ENCODE measurements at regions not wholly inside any gene's neighbourhood (a gene's known extent, or its start where the extent isn't known, plus 50 kb on each side); places are given as distances from the start of the nearest gene placed in this dataset.
"Not testable (repeated sequence)": the region's sequence is repeated elsewhere in the genome, so short reads cannot be mapped to it uniquely, and the experiment has no call there.

DNA sequence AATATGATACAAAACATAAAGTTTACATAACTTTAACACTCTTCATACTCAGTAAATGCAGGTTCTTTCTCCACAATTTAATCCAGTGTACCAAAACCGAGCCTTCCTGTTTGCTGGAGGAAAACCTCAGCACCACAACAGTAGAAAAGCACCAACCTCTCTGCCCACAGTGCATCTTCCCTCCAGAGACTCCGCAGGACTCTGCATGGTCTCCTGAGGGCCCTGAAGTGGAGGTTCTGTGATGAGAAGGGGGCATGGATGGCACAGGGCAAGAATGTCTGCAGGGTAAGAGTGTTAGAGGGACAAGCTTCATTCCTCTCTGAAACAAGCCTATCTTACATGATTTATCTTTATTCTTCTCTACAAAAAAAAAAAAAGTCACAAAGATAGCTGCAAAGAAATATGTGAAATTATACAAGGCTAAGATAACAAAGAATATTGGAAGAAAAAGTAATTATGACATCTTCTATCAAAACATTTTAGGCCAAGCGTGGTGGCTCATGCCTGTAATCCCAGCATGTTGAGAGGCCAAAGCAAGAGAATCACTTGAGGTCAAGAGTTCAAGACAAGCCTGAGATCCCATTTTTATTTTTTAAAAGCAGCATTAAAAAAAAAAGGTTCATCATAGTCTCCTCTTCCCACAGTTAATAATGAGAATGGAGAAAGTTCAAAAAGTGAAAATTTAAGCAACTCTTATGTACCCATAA lies 102.0 kb downstream of the VPREB1 start:
- DNase-seq (ENCODE audit: low read depth, low spot score): no peak

DNA sequence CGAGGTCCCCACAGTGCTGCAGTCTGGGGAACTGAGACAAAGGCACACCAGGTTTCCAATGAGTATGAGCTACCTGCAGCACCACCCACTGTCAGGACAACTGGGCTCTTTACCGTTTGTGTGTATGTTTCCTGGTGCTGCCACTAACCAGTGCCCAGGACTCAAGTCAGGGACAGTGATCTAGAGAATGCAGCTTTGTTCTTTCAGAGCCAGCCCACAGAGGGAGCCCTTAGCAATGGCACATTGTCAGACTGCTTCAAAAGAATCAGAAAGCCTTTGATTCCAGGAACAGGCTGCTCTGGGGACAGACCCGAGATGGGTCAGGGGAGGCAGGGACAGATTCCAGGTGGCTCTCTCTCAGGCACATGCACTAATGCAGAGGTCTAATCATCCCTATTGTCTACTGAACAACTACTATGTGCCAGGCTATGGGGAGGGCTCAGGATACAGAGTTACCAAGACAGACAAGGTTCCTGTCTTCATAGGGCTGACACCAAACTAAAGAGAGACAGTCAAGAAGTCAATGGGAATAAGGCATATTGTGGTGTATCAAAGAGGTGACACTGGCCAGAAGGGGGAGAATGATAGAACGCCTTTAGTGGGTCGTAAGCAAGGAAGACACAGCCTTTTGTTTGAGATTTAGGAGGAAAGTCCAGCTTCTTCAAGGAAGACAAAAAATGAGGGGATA lies 103.7 kb downstream of the VPREB1 start:
- DNase-seq (ENCODE audit: low read depth, low spot score): no peak

DNA sequence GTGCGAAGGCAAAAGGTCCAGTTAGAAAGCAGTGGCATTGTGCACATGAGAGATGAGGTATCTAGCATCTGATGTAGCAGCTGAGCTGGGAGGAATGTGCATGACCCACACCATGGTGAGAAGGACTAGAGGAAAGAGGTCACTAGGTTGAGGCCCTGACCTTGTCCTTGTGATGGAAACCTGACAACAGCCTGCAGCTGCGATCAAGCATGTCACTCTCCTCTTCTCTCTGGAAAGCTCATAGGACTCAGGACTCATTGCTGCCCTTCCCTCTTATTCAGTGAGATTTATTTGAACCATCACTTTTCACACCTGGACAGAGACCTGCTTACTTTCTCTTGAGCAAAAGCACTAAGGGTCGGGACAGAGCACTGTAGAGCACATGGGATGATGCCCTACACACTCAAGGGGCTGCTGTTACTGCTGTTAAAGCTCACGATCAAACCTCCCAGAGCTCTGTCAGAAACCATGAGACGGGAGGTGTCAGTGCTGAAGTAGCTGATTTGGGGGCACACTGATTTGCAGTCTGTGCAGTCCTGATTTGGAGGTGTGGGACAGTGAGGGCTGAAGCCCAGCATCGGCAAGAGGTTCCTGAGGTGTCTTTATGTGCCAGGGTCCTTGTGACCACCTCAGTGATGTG lies 104.3 kb downstream of the VPREB1 start:
- no peak for DNase-seq (ENCODE audit: low read depth, low spot score)

DNA sequence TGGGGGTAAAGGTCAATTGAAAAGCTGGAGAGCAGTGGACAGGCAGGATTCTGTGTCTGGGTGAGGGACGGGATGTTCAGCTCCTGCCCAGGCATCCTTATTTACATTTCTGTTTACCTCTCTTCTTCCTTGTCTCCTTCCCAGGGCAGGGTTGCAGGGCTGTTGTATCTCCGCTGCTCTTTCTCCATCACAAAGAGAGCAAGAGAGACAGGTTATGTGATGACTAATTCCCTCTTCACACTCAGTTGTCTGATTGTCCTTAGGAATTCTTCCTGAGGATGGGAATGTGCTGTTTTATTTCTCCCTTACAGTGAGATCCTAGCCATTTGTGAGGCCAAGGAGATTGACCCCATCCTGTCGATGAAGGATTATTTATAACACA lies 104.9 kb downstream of the VPREB1 start:
- DNase-seq (ENCODE audit: low read depth, low spot score): no peak

DNA sequence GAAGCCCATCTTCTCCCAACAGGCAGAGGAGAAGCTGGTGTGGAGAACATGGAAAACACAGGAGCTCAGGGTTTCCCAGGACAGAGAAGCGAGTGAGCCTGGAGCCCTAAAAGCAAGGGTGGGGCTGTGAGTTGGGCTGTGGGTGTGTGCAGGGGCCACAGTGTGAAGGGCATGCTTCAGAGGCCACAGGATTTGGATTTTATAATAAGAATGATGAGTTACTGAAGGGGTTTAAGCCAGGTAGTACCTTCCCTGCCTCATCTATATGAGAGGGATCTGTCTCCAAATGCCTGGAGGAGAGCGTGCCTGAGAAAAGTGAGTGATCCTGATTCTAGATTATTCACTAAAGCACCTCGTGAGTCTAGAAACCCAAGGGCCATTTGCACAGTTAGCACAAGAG lies 106.8 kb downstream of the VPREB1 start:
- DNase-seq (ENCODE audit: low read depth, low spot score): no peak

DNA sequence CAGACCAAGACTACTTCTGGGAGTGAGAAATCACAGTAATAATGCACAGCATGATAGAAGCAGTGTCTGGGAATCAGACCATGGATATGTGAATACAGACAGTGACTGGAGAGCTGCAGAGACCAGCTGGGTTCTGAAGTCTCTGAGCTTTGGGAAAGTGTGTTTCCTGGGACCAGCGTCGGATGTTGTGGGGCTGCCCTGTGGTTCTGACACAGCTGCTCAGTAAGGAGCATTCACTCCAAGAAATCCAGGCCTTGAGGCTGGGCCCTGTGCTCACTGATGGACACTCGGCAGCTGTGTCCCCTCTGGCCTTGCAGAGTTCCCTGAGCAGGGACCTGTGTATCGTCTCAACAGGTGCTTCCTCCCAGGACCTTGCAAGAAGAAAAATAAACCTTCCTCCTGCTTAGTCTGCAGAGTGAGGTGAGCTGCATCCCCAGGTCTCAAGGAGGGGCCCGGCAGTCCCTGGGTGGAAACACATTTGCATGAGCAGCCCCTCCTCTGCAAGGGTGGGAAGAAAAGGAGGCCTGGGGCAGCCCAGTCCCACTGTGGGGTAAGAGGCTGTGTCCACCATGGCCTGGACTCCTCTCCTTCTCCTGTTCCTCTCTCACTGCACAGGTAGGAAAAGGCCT lies 107.9 kb downstream of the VPREB1 start:
- no peak for DNase-seq (ENCODE audit: low read depth, low spot score)

DNA sequence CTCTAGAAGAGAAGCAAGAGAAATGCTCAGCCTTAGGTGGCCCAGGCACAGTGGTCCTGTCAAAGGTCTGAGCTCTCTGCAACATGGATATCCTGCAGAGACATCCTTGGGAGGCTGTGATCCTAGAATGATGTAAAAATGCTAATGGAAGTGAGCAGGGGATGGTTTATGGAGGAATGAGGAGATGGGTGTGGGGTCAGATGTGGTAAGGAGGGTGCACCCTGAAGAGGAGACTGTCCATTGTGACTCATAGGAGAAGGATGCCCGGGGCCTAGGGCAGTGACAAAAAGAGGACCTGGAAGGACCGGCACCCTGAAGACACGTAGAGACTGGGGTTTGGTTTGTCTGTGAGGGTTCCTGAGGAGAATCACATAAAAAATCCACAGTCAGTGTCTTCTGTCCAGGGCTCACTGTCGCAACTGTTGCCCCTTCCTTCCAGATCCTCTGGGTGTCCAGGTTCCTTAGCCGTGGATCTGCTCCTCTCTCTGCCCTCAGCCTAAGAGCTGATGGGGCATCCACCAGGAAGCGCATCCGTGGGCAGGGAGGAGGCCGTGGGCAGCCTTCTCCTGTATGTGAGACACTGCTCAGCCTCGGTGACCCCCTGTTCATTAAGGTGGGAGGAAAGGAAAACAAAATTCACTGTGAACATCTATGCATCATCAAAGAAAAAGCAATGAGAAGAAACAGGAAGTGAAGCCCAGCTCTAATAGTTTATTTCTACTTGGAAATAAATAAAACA lies 110.7 kb downstream of the VPREB1 start:
- DNase-seq (ENCODE audit: low read depth, low spot score): no peak

DNA sequence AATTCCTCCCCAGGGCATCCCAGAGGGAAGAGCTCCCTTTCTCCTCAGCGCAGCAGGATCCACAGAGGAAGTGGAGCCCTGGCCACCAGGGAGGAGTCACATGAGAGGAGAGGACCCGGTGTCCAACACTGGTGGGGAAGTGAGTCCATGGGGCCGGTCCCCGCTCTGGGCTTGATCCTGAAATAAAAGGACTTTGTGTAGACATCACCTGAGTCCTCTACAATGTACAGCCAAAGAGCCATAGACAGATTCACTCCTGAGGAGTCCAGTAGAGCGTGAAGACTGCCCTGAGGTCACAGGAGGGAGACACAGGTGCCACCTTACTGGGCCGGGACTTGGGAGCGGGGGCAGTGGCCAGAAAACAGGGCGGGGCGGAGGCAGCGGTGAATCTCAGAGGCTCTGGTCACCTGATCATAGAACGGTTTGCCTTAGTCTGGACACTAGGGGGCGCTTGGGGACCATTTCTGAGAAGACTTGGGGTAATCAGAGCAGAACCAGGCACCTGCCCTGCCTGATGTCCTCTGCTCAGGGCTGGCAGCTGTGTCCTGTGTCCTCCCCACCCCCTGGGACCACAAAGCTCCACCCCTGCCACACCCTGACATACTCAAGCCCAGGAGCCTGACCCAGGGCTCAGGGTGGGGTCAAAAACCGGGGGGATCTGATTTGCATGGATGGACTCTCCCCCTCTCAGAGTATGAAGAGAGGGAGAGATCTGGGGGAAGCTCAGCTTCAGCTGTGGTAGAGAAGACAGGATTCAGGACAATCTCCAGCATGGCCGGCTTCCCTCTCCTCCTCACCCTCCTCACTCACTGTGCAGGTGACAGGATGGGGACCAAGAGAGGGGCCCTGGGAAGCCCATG lies 112.7 kb downstream of the VPREB1 start:
- DNase-seq (ENCODE audit: low read depth, low spot score): peak; percentile 72

DNA sequence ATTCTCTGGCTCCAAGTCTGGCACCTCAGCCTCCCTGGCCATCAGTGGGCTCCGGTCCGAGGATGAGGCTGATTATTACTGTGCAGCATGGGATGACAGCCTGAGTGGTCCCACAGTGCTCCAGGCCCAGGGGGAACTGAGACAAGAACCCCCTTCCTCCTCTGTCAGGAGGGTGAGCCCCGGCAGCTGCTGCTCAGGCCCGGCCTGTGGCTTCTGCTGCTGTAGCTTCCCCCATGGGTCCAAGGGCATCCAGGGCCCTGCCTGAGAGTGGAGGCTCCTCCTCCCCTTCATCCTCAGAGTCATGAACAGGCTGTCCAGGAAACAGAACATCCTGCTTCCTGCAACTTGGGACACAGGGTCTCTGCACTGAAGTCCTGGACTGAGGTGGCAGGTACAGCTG lies 113.6 kb downstream of the VPREB1 start:
- DNase-seq (ENCODE audit: low read depth, low spot score): no peak

DNA sequence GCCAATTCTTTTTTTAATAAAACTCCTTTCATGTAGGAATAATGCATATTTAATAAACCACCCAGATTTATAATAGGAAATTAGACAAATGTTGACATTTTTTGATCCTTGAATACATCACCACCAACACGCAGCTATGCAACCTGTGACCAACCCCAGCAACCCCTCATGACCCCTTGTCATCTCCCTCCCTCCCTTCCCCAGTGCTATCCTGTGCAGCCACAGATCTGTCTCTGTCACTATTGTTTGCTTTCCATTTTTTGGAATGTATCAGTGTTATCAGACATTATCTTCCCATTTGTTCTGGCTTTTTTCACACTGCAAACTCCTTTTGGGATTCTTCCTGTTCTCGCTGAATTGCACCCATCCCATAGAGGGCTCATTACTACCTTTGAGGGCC lies 114.1 kb downstream of the VPREB1 start:
- no peak for DNase-seq (ENCODE audit: low read depth, low spot score)

DNA sequence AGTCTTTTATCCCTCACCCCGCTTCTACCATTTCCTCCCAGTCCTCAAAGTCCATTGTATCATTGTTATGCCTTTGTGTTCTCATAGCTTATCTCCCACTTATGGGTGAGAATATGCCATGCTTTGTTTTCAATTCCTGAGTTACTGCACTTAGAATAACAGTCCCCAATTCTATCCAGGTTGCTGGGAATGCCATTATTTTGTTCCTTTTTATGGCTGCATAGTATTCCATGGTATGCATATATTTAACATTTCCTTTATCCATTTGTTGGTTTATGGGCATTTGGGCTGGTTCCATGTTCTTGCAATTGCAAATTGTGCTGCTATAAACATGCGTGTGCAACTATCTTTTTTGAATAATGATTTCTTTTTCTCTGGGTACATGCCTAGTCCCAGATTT lies 114.9 kb downstream of the VPREB1 start:
- DNase-seq (ENCODE audit: low read depth, low spot score): no peak

DNA sequence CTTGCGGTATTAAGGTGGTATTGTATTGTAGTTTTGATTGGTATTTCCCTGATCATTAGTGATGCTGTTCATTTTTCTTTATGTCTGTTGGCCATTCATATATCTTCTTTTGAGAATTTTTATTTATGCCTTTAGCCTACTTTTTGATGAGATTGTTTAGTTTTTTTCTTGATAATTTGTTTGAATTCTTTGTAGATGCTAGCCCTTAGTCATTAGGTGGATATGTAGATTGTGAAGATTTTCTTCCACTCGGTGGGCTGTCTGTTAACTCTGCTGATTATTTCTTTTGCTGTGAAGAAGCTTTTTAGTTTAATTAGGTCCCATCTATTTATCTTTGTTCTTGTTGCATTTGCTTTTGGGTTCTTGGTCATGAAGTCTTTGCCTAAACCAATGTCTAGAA lies 115.4 kb downstream of the VPREB1 start:
- DNase-seq (ENCODE audit: low read depth, low spot score): no peak

DNA sequence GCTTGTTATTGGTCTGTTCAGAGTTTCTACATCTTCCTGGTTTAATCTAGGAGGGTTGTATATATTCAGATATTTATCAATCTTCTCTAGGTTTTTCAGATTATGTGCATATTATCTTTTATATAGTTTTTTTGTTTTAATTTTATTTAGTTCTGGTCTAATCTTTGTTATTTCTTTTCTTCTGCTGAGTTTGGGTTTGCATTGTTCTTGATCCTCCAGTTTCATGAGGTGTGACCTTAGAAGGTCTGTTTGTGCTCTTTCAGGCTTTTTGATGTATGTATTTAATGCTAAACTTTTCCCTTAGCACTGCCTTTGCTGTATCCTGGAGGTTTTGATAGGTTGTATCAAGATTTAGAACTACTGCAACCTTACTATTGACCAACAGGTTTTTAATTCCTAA lies 117.7 kb downstream of the VPREB1 start:
- no peak for DNase-seq (ENCODE audit: low read depth, low spot score)

DNA sequence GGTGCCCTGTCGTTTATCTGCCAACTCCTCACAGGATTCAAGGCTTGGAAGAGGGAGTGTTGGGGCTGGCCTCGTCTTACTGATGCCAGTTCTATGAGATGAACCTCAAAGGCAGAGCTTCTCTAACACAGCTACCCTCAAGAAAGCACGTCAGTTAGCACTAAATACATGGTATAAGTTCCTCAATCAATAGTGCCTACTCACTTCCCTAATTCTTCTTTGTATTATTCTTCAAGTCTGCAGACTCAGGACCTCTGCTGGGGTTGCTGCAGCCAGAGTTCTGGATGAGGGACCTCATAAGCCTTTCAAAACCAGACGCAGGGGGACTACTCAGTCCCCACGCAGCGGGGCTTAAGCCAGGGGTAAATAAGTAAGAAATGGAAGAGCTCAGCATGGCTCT lies 118.3 kb downstream of the VPREB1 start:
- DNase-seq (ENCODE audit: low read depth, low spot score): no peak

DNA sequence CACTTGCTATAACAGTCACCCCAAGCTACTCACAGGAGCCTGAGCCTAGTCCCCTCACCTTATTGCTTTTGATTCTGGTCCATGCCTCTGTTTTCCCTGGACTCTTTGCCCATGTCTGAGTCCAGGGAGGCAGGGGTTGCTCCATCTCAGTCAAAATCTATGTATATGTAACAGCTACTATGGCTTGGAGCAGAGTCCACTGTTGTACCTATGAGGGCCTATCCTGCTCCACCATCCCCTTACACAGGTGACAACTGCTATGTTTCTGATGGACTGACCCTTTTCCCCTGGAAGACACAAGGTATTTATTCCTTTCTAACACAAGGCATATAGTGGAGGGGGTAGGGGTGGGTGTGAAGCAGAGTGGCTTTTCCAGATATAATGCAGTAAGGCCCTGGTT lies 119.6 kb downstream of the VPREB1 start:
- DNase-seq (ENCODE audit: low read depth, low spot score): no peak

DNA sequence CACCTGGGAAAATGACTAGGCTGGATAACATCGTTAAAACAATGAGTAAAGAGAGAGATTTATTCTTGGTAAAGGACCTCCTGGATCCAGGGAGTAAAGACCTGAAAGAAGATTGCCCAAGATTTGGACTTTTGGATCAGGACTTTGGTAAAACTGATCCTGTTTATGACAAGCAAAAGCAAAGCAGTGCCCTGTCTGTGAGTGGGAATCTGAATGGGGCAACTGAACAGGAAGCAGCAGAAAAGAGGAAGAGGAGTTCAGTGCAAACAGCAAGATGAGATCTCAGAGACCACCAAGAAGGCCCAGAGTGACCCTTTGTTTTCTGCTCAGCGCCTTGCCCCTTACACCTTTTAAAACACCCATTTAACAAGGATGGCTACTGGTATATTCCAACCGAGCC lies 122.0 kb downstream of the VPREB1 start:
- no peak for DNase-seq (ENCODE audit: low read depth, low spot score)

DNA sequence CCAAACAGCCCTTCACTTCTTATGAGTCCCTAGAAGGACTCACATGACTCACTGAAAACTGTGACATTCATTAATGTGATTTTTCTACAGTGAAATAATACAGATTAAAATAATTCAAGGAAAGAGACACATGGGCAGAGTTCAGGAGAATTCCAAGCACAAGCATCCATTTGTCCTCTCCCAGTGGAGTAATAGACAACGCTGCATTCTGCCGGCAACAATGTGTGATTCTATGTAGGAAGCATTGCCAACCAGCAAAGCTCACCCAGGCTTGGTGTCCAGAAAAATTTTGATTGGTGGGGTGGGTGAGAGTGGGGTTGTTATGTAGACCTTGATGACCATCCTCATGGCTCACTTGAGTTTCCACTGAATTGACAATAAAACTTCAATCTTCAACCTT lies 123.9 kb downstream of the VPREB1 start:
- DNase-seq (ENCODE audit: low read depth, low spot score): no peak

DNA sequence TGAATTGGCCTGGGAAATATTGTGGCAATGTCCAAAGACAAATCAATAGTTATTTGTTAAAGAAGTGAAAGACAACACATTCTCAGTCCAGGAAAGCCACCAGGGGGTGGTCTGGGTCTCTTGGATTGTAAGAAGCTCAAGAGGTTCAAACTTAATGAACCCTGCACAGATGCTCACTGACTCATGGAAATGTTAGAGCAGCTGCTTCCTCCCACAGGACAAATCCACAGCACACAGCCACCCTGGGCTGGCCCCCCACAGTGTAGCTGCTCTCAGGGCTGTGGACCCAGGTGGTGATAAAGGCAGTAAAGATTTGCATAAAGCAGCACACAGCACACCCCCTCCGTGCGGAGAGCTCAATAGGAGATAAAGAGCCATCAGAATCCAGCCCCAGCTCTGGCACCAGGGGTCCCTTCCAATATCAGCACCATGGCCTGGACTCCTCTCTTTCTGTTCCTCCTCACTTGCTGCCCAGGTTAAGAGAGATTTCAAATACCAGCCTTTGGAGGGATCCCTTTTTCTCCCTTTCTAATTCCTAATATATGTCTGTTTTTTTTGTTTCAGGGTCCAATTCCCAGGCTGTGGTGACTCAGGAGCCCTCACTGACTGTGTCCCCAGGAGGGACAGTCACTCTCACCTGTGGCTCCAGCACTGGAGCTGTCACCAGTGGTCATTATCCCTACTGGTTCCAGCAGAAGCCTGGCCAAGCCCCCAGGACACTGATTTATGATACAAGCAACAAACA lies 124.8 kb downstream of the VPREB1 start:
- DNase-seq (ENCODE audit: low read depth, low spot score): not testable (repeated sequence)

DNA sequence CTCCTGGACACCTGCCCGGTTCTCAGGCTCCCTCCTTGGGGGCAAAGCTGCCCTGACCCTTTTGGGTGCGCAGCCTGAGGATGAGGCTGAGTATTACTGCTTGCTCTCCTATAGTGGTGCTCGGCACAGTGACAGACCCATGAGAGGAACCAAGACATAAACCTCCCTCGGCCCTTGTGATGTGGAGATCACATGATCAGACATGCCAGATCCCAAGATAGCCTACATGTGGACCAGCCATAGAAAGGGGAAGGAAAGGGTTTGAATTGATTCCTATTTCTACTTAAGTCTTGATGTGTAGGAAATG lies 125.3 kb downstream of the VPREB1 start:
- no peak for DNase-seq (ENCODE audit: low read depth, low spot score)

DNA sequence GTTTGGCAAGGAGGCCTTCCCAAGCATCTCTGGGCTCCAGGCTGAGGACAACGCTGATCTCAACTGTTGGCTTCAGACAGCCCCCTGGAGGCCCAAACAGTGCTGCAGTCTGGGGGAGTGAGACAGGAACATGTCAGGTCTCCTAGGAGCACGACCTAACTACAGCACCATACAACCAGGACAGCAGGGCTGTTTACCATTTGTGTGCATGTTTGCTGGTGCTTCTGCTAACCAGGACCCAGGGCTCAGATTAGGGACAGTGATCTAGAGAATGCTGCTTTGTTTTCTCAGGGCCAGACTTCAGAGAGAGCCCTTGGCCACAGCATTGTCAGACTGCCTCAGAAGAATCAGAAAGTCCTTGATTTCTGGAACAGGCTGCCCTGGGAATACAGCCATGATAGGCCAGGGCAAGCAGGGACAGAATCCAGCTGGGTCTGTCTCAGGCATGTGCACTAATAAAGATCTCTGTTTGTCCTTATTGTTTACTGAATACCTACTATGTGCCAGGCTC lies 126.5 kb downstream of the VPREB1 start:
- DNase-seq (ENCODE audit: low read depth, low spot score): no peak

All from astrocyte of the hippocampus (primary cell).